ENCODE measurements at regions not wholly inside any gene's neighbourhood (a gene's known extent, or its start where the extent isn't known, plus 50 kb on each side); places are given as distances from the start of the nearest gene placed in this dataset.
"Not testable (repeated sequence)": the region's sequence is repeated elsewhere in the genome, so short reads cannot be mapped to it uniquely, and the experiment has no call there.

DNA sequence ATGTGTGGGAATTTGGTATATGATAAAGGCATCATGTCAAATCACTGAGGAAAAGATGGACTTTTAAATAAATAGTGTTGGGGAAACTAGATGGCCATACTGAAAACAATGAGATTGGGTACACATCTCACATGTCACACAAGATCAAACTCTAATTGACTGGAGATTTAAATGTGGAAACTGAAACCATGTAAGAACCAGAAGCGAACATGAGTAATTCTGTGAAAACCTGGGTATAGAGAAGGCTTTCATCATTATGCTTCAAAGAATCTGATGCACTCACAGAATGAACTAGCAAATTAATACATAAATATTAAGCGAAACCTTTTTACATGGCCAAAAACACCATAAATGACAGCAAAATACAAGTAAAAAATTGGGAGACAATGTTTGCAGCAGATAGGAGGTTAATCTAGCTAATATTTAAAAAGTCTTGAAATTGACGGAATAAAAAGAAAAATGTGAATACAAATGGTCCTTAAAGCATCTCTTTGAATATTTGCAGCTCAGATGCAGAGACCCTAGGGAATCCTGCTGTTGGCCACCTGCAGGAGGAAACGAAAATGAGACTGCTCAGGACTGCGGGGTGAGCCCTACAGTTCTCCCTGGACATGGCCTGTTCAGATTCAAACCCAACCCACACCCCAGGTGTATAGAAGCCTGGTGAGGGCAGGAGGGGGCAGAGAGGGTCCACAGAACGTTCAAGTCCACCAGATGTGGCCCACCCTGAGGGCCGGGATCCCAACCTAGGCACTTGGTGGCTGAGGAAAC is 297.6 kb upstream of the WSB1 start:
- H3K79me2 ChIP-seq (ENCODE audit: low read depth); H3K4me2 ChIP-seq; H3F3A ChIP-seq (ENCODE audit: low read depth); H3K9ac ChIP-seq; DNase-seq (ENCODE audit: low spot score); H2AFZ ChIP-seq (replicated peaks); H3K4me1 Mint-ChIP-seq; H3K4me1 ChIP-seq; H3K27me3 Mint-ChIP-seq (ENCODE audit: insufficient read depth, low read depth); H3K27me3 ChIP-seq; H3K4me3 ChIP-seq; H3K9me3 ChIP-seq (ENCODE audit: low read depth); H3K27ac ChIP-seq; H4K20me1 ChIP-seq (ENCODE audit: low read depth); H3K36me3 Mint-ChIP-seq; H3K27ac Mint-ChIP-seq; H3K4me3 Mint-ChIP-seq; H3K36me3 ChIP-seq: not testable (repeated sequence)
- H3K9me3 Mint-ChIP-seq: peaks cover 49% of the 10 kb centered on the region

DNA sequence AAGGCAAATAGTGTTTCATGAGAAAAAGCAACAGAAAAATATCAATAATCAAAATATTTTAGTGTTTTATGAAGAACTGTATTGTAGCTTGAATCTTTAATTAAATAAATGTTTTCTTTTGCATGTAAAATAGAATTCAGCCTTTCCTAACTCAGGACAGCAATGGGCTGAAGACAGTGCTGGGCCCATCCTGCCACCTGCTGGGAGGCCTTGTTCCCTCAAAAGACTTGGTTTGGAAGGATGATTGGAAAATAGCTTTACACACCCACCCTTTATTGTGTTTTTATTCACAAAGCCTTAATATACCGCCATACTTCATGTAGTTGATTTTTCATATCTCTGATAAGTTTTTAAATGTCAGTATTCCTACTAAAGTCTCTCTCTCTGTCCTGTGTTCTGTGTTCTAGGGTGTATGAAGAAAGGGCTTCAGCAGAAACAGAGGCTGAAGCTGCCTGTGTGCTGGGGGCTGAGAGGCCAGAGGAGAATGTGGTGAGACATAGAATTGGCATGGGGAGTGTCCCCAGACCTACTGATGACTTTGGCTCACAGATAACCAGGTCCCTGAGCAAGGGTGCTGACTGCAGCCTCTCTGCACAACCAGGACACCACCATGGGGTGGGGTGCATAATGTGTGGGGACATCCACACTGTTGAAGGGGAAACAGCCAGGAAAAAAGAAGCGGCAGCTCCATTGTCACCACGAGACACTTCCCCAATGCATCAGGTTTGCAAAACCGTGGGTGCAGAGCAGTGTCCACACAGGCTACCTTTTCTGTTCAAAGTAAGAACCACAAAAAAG is 286.0 kb upstream of the WSB1 start:
- not testable (repeated sequence) for H2AFZ ChIP-seq (replicated peaks); H3K27ac ChIP-seq; H3K4me2 ChIP-seq; H3K27me3 ChIP-seq; H3K4me1 Mint-ChIP-seq; DNase-seq (ENCODE audit: low spot score); H3K4me3 Mint-ChIP-seq; H3K4me1 ChIP-seq; H3K79me2 ChIP-seq (ENCODE audit: low read depth); H3F3A ChIP-seq (ENCODE audit: low read depth); H3K27ac Mint-ChIP-seq; H4K20me1 ChIP-seq (ENCODE audit: low read depth); H3K9ac ChIP-seq; H3K4me3 ChIP-seq; H3K27me3 Mint-ChIP-seq (ENCODE audit: insufficient read depth, low read depth); H3K36me3 Mint-ChIP-seq; H3K36me3 ChIP-seq
- peaks cover 18% of the 10 kb centered on the region for H3K9me3 ChIP-seq (ENCODE audit: low read depth)
- H3K9me3 Mint-ChIP-seq: peaks cover 53% of the 10 kb centered on the region

DNA sequence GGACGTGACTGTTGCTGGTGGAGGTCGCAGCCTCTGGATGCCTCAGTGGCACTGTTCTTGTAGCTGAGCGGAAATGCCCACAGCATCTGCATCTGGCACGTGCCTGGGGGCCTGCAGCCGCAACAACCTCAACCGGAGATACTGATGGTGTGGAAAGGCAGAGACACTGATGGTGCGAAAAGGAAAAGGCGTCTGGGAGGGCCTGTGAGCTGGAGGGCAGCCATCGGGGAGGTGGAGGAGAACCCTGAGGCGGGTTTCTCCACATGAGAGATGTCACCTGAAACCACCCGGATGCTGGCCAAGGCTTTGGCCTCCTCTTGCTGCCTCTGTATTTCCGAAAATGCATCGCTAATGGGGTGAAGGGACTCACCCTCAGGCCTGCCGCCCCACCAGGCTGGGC is 284.8 kb upstream of the WSB1 start:
- Histone ChIP-seq H3F3A (ENCODE audit: low read depth) (no peaks in the 10 kb centered on the region), H3K9me3 (ENCODE audit: low read depth) (peaks cover 14% of the 10 kb centered on the region), H3K27me3 (no peaks in the 10 kb centered on the region), H3K4me3 (no peak overlapping the region), H3K79me2 (ENCODE audit: low read depth) (no peaks in the 10 kb centered on the region), H4K20me1 (ENCODE audit: low read depth) (no peaks in the 10 kb centered on the region), H3K9ac (no peak overlapping the region), H3K36me3 (no peaks in the 10 kb centered on the region), H2AFZ (replicated peaks) (no peak overlapping the region), H3K4me2 (no peak overlapping the region), H3K27ac (no peak overlapping the region), H3K4me1 (no peaks in the 10 kb centered on the region)
- Mint-ChIP-seq H3K27ac (no peak overlapping the region), H3K4me3 (no peak overlapping the region), H3K27me3 (ENCODE audit: insufficient read depth, low read depth) (peaks cover 6% of the 10 kb centered on the region), H3K4me1 (no peaks in the 10 kb centered on the region), H3K9me3 (peaks cover 46% of the 10 kb centered on the region), H3K36me3 (no peaks in the 10 kb centered on the region)
- TF ChIP-seq EZH2 (IDR thresholded peaks at IDR 0.05) (no peak), EZH2phosphoT487 (IDR thresholded peaks at IDR 0.05) (no peak)
- TF ChIP-seq, protein P1, sequence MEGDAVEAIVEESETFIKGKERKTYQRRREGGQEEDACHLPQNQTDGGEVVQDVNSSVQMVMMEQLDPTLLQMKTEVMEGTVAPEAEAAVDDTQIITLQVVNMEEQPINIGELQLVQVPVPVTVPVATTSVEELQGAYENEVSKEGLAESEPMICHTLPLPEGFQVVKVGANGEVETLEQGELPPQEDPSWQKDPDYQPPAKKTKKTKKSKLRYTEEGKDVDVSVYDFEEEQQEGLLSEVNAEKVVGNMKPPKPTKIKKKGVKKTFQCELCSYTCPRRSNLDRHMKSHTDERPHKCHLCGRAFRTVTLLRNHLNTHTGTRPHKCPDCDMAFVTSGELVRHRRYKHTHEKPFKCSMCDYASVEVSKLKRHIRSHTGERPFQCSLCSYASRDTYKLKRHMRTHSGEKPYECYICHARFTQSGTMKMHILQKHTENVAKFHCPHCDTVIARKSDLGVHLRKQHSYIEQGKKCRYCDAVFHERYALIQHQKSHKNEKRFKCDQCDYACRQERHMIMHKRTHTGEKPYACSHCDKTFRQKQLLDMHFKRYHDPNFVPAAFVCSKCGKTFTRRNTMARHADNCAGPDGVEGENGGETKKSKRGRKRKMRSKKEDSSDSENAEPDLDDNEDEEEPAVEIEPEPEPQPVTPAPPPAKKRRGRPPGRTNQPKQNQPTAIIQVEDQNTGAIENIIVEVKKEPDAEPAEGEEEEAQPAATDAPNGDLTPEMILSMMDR (IDR thresholded peaks at IDR 0.05): no peak
- DNase-seq (ENCODE audit: low spot score): no peak

DNA sequence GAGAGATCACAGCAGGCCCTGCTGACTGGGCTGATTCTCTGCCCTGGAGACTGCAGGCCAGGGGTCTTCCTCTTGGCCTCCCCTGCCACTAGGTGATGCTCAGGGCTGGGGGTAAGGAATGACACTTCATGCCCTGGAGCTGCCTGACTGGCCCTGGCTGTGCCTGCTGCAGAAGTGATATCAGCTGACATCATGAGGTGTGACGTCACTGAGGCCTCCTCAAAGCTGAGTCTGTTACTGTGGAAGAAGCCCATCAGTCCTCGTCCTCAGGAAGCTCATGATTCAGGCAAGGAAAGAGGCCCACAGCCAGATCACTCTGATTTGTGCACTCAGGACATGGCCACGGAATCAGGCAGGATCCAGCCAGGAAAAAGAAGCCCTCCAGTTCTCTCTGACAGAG is 283.8 kb upstream of the WSB1 start:
- not testable (repeated sequence) for H3K27ac Mint-ChIP-seq; H3K36me3 ChIP-seq; H3K36me3 Mint-ChIP-seq; H3K27ac ChIP-seq; H3K27me3 ChIP-seq; H3K27me3 Mint-ChIP-seq (ENCODE audit: insufficient read depth, low read depth); H3K9ac ChIP-seq; H4K20me1 ChIP-seq (ENCODE audit: low read depth); H3K79me2 ChIP-seq (ENCODE audit: low read depth); H3F3A ChIP-seq (ENCODE audit: low read depth); H3K4me1 Mint-ChIP-seq; H3K4me1 ChIP-seq; H2AFZ ChIP-seq (replicated peaks); H3K4me3 ChIP-seq; H3K4me3 Mint-ChIP-seq; DNase-seq (ENCODE audit: low spot score); H3K4me2 ChIP-seq
- peaks cover 13% of the 10 kb centered on the region for H3K9me3 ChIP-seq (ENCODE audit: low read depth)
- peaks cover 48% of the 10 kb centered on the region for H3K9me3 Mint-ChIP-seq

DNA sequence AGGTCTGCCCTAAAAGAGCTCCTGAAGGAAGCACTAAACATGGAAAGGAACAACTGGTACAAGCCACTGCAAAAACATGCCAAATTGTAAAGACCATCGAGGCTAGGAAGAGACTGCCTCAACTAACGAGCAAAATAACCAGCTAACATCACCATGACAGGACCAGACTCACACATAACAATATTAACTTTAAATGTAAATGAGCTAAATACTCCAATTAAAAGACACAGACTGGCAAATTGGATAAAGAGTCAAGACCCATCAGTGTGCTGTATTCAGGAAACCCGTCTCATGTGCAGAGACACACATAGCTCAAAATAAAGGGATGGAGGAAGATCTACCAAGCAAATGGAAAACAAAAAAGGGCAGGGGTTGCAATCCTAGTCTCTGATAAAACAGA is 263.4 kb upstream of the WSB1 start:
- not testable (repeated sequence) for DNase-seq (ENCODE audit: low spot score); H3K4me1 ChIP-seq; H3K27me3 ChIP-seq; H4K20me1 ChIP-seq (ENCODE audit: low read depth); H3K4me1 Mint-ChIP-seq; H3K9ac ChIP-seq; H3K79me2 ChIP-seq (ENCODE audit: low read depth); H3K36me3 Mint-ChIP-seq; H3K36me3 ChIP-seq; H3K4me2 ChIP-seq; H3K4me3 Mint-ChIP-seq; H2AFZ ChIP-seq (replicated peaks); H3K27me3 Mint-ChIP-seq (ENCODE audit: insufficient read depth, low read depth); H3F3A ChIP-seq (ENCODE audit: low read depth); H3K4me3 ChIP-seq; H3K27ac Mint-ChIP-seq; H3K27ac ChIP-seq
- H3K9me3 Mint-ChIP-seq: peaks cover 34% of the 10 kb centered on the region
- H3K9me3 ChIP-seq (ENCODE audit: low read depth): peaks cover 16% of the 10 kb centered on the region

Data from neural progenitor cell (in vitro differentiated cells).